H1 (cell line): ENCODE measurements at regions not wholly inside any gene's neighbourhood (a gene's known extent, or its start where the extent isn't known, plus 50 kb on each side); places are given as distances from the start of the nearest gene placed in this dataset.

Experiments used
- CTCF ChIA-PET: fragments of 300-600 bp; sonication (Branson Sonifier 250); formaldehyde crosslinking; loops from one replicate; lab custom pipeline; 2021; ENCODE audit not compliant: partially characterized antibody; lab: Charles Lee
- POLR2A ChIA-PET: fragments of 300-600 bp; sonication (Branson Sonifier 250); formaldehyde crosslinking; loops from one replicate; lab custom pipeline; 2021; ENCODE audit warnings: inconsistent platforms; ENCODE audit not compliant: partially characterized antibody; lab: Charles Lee
- DNase-seq, 2 experiments: peaks; one replicate each; pipeline versions ENCODE4 v3.0.0 to v3.0.0-alpha.2; 2010 to 2022; ENCODE audit warnings: low spot score in 2 of 2, low read depth in 1 of 2, mixed read lengths in 1 of 2
- FAIRE-seq: peaks from 2 replicates; lab custom pipeline; 2011; peaks lifted over from hg19 to GRCh38; lab: Jason Lieb, UNC
- H2AFZ ChIP-seq: 2 replicates; pipeline ENCODE4 v1.8.1; 2012; ENCODE audit warnings: low read length, inconsistent platforms
- H2AK5ac ChIP-seq: 2 replicates; pipeline ENCODE4 v1.6.1; 2013; ENCODE audit warnings: low read depth, low read length
- H2BK120ac ChIP-seq: replicated peaks from 2 replicates; pipeline ENCODE3; 2013; ENCODE audit warnings: low read depth, low read length, inconsistent platforms
- H2BK12ac ChIP-seq: 2 replicates; pipeline ENCODE4 v1.6.1; 2013; ENCODE audit warnings: low read depth, low read length
- H2BK15ac ChIP-seq: 2 replicates; pipeline ENCODE4 v1.6.1; 2013; ENCODE audit warnings: low read length
- H2BK20ac ChIP-seq: 2 replicates; pipeline ENCODE4 v1.6.1; 2013; ENCODE audit warnings: low read length
- H2BK5ac ChIP-seq: 2 replicates; pipeline ENCODE4 v1.6.1; 2013; ENCODE audit warnings: low read depth, low read length
- H3K14ac ChIP-seq: 2 replicates; pipeline ENCODE4 v1.6.1; 2013; ENCODE audit warnings: inconsistent platforms; ENCODE audit not compliant: insufficient read length
- H3K18ac ChIP-seq: 2 replicates; pipeline ENCODE4 v1.6.1; 2013; ENCODE audit warnings: low read length; ENCODE audit errors: extremely low read depth
- H3K23ac ChIP-seq: 2 replicates; pipeline ENCODE4 v1.6.1; 2013; ENCODE audit warnings: inconsistent platforms; ENCODE audit not compliant: insufficient read length
- H3K23me2 ChIP-seq: 2 replicates; pipeline ENCODE4 v1.6.1; 2013; ENCODE audit warnings: low read depth, low read length
- H3K27ac ChIP-seq: 2 replicates; pipeline ENCODE4 v1.6.1; 2011; ENCODE audit warnings: low read depth, low read length, inconsistent platforms
- H3K27me3 ChIP-seq, 4 experiments: replicated peaks in 1 of 4; 1 replicate in 1 of 4; 2 replicates in 3 of 4; pipeline versions ENCODE4 v1.6.1 to v1.8.1; 2011 to 2013; ENCODE audit warnings: low read length in 3 of 4, mild to moderate bottlenecking in 3 of 4, inconsistent platforms in 2 of 4, mixed read lengths in 2 of 4, moderate library complexity in 1 of 4; ENCODE audit not compliant: control insufficient read depth in 3 of 4, insufficient read depth in 3 of 4; ENCODE audit errors: extremely low read depth in 1 of 4
- H3K36me3 ChIP-seq, 4 experiments: 2 replicates each; pipeline versions ENCODE4 v1.6.1 to v1.8.1; 2011 to 2013; ENCODE audit warnings: mild to moderate bottlenecking in 4 of 4, low read length in 3 of 4, moderate library complexity in 2 of 4, control low read depth in 1 of 4, inconsistent platforms in 1 of 4; ENCODE audit not compliant: insufficient read depth in 4 of 4, control insufficient read depth in 2 of 4
- H3K4ac ChIP-seq: replicated peaks from 2 replicates; pipeline ENCODE3; 2013; ENCODE audit warnings: low read length, low read depth, mixed read lengths, inconsistent platforms; ENCODE audit not compliant: insufficient read length
- H3K4me1 ChIP-seq, 4 experiments: replicated peaks in 1 of 4; 1 replicate in 1 of 4; 2 replicates in 3 of 4; pipeline versions ENCODE4 v1.6.1 to v1.8.1; 2011 to 2013; ENCODE audit warnings: low read length in 3 of 4, inconsistent platforms in 2 of 4, mixed read lengths in 1 of 4; ENCODE audit not compliant: insufficient read depth in 4 of 4, control insufficient read depth in 3 of 4
- H3K4me2 ChIP-seq, 2 experiments: 2 replicates each; pipeline versions ENCODE4 v1.6.1 to v1.8.1; 2011 to 2013; ENCODE audit warnings: low read depth in 2 of 2, low read length in 2 of 2, control low read depth in 1 of 2, inconsistent platforms in 1 of 2, mild to moderate bottlenecking in 1 of 2; ENCODE audit not compliant: insufficient read depth in 1 of 2
- H3K4me3 ChIP-seq, 4 experiments: fragments of 200-600, 300-600 bp in 1 of 4; sonication (generic), shearing (Covaris generic), sonication (Bioruptor Twin) in 1 of 4; 2 replicates each; pipeline versions ENCODE4 v1.5.1 to v1.8.1; 2011 to 2016; ENCODE audit warnings: low read length in 4 of 4, low read depth in 3 of 4, control low read depth in 2 of 4, inconsistent platforms in 2 of 4, mild to moderate bottlenecking in 2 of 4, mixed read lengths in 1 of 4, moderate library complexity in 1 of 4; ENCODE audit not compliant: insufficient read depth in 2 of 4; ENCODE audit errors: extremely low read depth in 1 of 4
- H3K56ac ChIP-seq: replicated peaks from 2 replicates; pipeline ENCODE3; 2013; ENCODE audit warnings: low read depth, mild to moderate bottlenecking, mixed read lengths, low read length, inconsistent platforms; ENCODE audit not compliant: insufficient read length
- H3K79me1 ChIP-seq: 2 replicates; pipeline ENCODE4 v1.6.1; 2013; ENCODE audit warnings: low read depth, low read length, control low read depth
- H3K79me2 ChIP-seq, 2 experiments: 2 replicates each; pipeline versions ENCODE4 v1.6.1 to v1.8.1; 2012 to 2013; ENCODE audit warnings: low read length in 2 of 2, mild to moderate bottlenecking in 2 of 2, inconsistent platforms in 1 of 2; ENCODE audit not compliant: insufficient read depth in 2 of 2, control insufficient read depth in 1 of 2
- H3K9ac ChIP-seq, 4 experiments: replicated peaks in 1 of 4; 1 replicate in 1 of 4; 2 replicates in 3 of 4; pipeline versions ENCODE4 v1.6.1 to v1.8.1; 2011 to 2013; ENCODE audit warnings: low read depth in 3 of 4, low read length in 3 of 4, control low read depth in 2 of 4, mild to moderate bottlenecking in 2 of 4, moderate library complexity in 2 of 4, inconsistent platforms in 1 of 4; ENCODE audit errors: extremely low read depth in 1 of 4
- H3K9me3 ChIP-seq, 2 experiments: 2 replicates each; pipeline versions ENCODE4 v1.6.1 to v1.8.1; 2012 to 2013; ENCODE audit warnings: mild to moderate bottlenecking in 2 of 2, moderate library complexity in 2 of 2, control low read depth in 1 of 2, inconsistent platforms in 1 of 2, low read depth in 1 of 2, low read length in 1 of 2, mixed read lengths in 1 of 2; ENCODE audit not compliant: insufficient read depth in 2 of 2
- H4K20me1 ChIP-seq, 2 experiments: replicated peaks in 1 of 2; 2 replicates each; pipeline versions ENCODE3 to v1.8.1; 2011 to 2013; ENCODE audit warnings: inconsistent platforms in 2 of 2, low read length in 2 of 2, mild to moderate bottlenecking in 1 of 2; ENCODE audit not compliant: insufficient read depth in 2 of 2, control insufficient read depth in 1 of 2
- H4K5ac ChIP-seq: 2 replicates; pipeline ENCODE4 v1.6.1; 2013; ENCODE audit warnings: low read length, low read depth, mixed read lengths, inconsistent platforms; ENCODE audit not compliant: insufficient read length
- H4K8ac ChIP-seq: 2 replicates; pipeline ENCODE4 v1.8.0; 2013; ENCODE audit warnings: mild to moderate bottlenecking, moderate library complexity, low read length, inconsistent platforms; ENCODE audit not compliant: insufficient read depth; ENCODE audit errors: extremely low read depth
- H4K91ac ChIP-seq: replicated peaks from 2 replicates; pipeline ENCODE3; 2013; ENCODE audit warnings: low read length, mixed read lengths, inconsistent platforms; ENCODE audit not compliant: insufficient read length
- WGBS, 2 experiments: shearing (Covaris generic) in 1 of 2; methylation state at CpG; one replicate each; pipeline versions ENCODE4 v1.1.6 to v1.1.7; 2013 to 2015; ENCODE audit warnings: low lambda C conversion rate in 2 of 2, mixed read lengths in 2 of 2, inconsistent platforms in 1 of 2, low coverage in 1 of 2, missing lambda C conversion rate in 1 of 2; ENCODE audit not compliant: insufficient replicate concordance in 2 of 2, insufficient coverage in 1 of 2, insufficient read length in 1 of 2; ENCODE audit errors: extremely low coverage in 1 of 2, missing lambda C conversion rate in 1 of 2; 5-methylcytosine and 5-hydroxymethylcytosine counted together

- H3K27me3 ChIP-seq: no peaks in the 10 kb centered on the region
- H3K4ac ChIP-seq: no peak overlapping the region
- H3K27ac ChIP-seq: no peak overlapping the region
- no peaks in the 10 kb centered on the region for H4K20me1 ChIP-seq
- H2BK20ac ChIP-seq: no peak overlapping the region
- H3K14ac ChIP-seq: no peak overlapping the region
- ChIA-PET POLR2A (no interaction called here), CTCF (interaction anchor here (1.2 to 4.5 kb wide), 3 partner anchors 9 to 240 kb away, joined by 3 to 26 read pairs (median 3); no protein-coding TSS in a partner anchor)
- no peak overlapping the region for H2BK5ac ChIP-seq
- no peak overlapping the region for H4K8ac ChIP-seq
- no peaks in the 10 kb centered on the region for H3K79me1 ChIP-seq
- DNase-seq (no peak), FAIRE-seq (no peak)
- no peak overlapping the region for H2BK120ac ChIP-seq
- no peak overlapping the region for H2AK5ac ChIP-seq
- H2AFZ ChIP-seq: no peak overlapping the region
- H3K23me2 ChIP-seq: no peaks in the 10 kb centered on the region
- no peak overlapping the region for H4K91ac ChIP-seq
- no peak overlapping the region for H3K23ac ChIP-seq
- no peak overlapping the region for H3K18ac ChIP-seq
- no peak overlapping the region for H3K9ac ChIP-seq
- no peak overlapping the region for H3K56ac ChIP-seq
- H3K4me1 ChIP-seq: no peaks in the 10 kb centered on the region
- H3K4me2 ChIP-seq: no peak overlapping the region
- no peaks in the 10 kb centered on the region for H3K9me3 ChIP-seq
- H3K36me3 ChIP-seq: no peaks in the 10 kb centered on the region
- no peak overlapping the region for H2BK15ac ChIP-seq
- H3K79me2 ChIP-seq: no peaks in the 10 kb centered on the region
- 100% methylated on average over 1 of the region's 1 CpG; no CpG with 5 or more reads in 1 of the 2 experiments for WGBS, 2 experiments
- no peak overlapping the region for H3K4me3 ChIP-seq
- H2BK12ac ChIP-seq: no peak overlapping the region
- H4K5ac ChIP-seq: no peak overlapping the region
These were observed 74.8 kb upstream of the MBOAT1 start for GRCh38 chr6:20286968-20287565.
